Left lung (tissue), 4 donors: ENCODE measurements at regions not wholly inside any gene's neighbourhood (a gene's known extent, or its start where the extent isn't known, plus 50 kb on each side); places are given as distances from the start of the nearest gene placed in this dataset.

Experiments used
- ATAC-seq: fragments of 200-7000 bp; cut with Tn5 transposase; one replicate; pipeline ENCODE4 v1.9.1; 2020; ENCODE audit warnings: moderate library complexity
- DNase-seq, 4 donors: peaks; one replicate each; pipeline ENCODE4 v3.0.0-alpha.2; 2013 to 2020
- H3K27ac ChIP-seq, 2 donors: fragments of 200-600 bp; sonication (generic) in 1 of 2; one replicate each; pipeline versions ENCODE4 v1.5.0 to v1.8.0; 2020 to 2021
- H3K27me3 ChIP-seq, 2 donors: fragments of 200-600 bp; sonication (generic) in 1 of 2; one replicate each; pipeline versions ENCODE4 v1.5.0 to v1.8.0; 2020 to 2021
- H3K36me3 ChIP-seq, 2 donors: fragments of 200-600 bp; sonication (generic) in 1 of 2; one replicate each; pipeline versions ENCODE4 v1.5.0 to v1.8.0; 2020 to 2021
- H3K4me1 ChIP-seq, 2 donors: fragments of 200-600 bp; one replicate each; pipeline ENCODE4 v1.8.0; 2021
- H3K4me3 ChIP-seq, 2 donors: fragments of 200-600 bp; sonication (generic) in 1 of 2; one replicate each; pipeline versions ENCODE4 v1.5.0 to v1.8.0; 2020 to 2021; ENCODE audit warnings: mild to moderate bottlenecking in 1 of 2
- H3K9me3 ChIP-seq, 2 donors: fragments of 200-600 bp; sonication (generic) in 1 of 2; one replicate each; pipeline versions ENCODE4 v1.5.0 to v1.8.0; 2020 to 2021
- intact Hi-C, 2 donors: fragments of 100-400 bp; cut with DNase I; formaldehyde crosslinking; loops; one replicate each; pipeline versions ENCODE4 v1.11.2 to v1.14.2; 2022
- TF ChIP-seq, protein P1 (sequence below), 2 donors: fragments of 200-600 bp; sonication (generic) in 1 of 2; IDR thresholded peaks; one replicate each; pipeline versions ENCODE4 v1.5.0 to v1.8.0; 2021; ENCODE audit warnings: antibody characterized with exemption in 2 of 2
- donor health status: DM: no; HTN: yes; CAD: no.
- donor health status: DM: no; HTN: no; CAD: no.

DNA sequence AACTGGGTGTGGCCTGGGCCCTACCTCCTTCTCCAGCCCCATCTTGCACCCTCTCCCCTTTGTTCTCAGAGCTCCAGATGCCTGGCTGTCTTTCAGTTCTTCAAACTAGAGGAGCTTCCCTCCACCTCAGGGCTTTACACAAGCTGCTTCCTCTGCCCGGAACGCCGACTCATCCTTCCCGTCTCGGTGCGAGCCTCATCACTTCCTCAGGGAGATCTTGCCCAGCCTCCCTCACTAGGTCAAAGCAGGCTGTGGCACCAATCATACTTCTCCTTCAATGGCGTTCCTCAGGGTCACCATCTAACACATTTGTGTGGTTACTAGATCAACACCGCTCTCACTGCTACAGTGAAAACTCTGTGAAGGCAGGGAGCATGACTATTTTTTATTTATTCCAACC, 56.2 kb upstream of the ZSWIM6 start:
- Histone ChIP-seq H3K27me3 (no peaks in the 10 kb centered on the region), H3K9me3 (no peaks in the 10 kb centered on the region), H3K27ac (peak overlapping the region; percentile 63 to 85), H3K4me3 (no peak overlapping the region), H3K36me3 (no peaks in the 10 kb centered on the region), H3K4me1 (peaks cover 31 to 71% of the 10 kb centered on the region in 2 donors)
- TF ChIP-seq, protein P1, sequence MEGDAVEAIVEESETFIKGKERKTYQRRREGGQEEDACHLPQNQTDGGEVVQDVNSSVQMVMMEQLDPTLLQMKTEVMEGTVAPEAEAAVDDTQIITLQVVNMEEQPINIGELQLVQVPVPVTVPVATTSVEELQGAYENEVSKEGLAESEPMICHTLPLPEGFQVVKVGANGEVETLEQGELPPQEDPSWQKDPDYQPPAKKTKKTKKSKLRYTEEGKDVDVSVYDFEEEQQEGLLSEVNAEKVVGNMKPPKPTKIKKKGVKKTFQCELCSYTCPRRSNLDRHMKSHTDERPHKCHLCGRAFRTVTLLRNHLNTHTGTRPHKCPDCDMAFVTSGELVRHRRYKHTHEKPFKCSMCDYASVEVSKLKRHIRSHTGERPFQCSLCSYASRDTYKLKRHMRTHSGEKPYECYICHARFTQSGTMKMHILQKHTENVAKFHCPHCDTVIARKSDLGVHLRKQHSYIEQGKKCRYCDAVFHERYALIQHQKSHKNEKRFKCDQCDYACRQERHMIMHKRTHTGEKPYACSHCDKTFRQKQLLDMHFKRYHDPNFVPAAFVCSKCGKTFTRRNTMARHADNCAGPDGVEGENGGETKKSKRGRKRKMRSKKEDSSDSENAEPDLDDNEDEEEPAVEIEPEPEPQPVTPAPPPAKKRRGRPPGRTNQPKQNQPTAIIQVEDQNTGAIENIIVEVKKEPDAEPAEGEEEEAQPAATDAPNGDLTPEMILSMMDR (IDR thresholded peaks at IDR 0.05), result no peak
- ATAC-seq (peak; percentile 53), DNase-seq (peak in 2 of 4 donors; percentile 86 to 90)
- intact Hi-C loops, result no loop called here

DNA sequence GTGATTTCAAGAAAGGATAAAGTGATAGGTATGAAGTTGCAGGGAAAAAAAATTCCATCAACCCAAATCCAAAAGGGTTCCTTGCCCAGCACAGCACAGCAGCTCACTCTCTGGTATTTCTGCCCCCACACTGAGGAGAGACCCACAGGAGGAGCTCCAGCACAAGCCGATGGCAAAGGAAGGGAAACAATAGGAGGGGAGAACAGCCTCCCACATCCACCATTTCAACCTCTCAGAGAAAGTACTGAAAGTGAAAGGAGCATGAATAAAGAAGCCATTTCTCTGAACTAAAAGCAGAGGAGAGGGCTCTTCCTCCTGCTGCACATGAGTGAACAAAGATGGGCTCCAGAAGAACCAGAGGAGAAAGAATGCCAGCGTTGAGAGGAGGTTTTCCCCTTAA, 54.9 kb upstream of the ZSWIM6 start:
- TF ChIP-seq, protein P1 (IDR thresholded peaks at IDR 0.05), result no peak
- intact Hi-C loops, result no loop called here
- Histone ChIP-seq H3K27me3 (no peaks in the 10 kb centered on the region), H3K4me3 (no peak overlapping the region), H3K9me3 (no peaks in the 10 kb centered on the region), H3K36me3 (no peaks in the 10 kb centered on the region), H3K27ac (peak overlapping the region; percentile 57 to 85), H3K4me1 (peaks cover 32 to 74% of the 10 kb centered on the region in 2 donors)
- ATAC-seq, result peak; percentile 14
- peak in 1 of 4 donors; percentile 47 for DNase-seq

DNA sequence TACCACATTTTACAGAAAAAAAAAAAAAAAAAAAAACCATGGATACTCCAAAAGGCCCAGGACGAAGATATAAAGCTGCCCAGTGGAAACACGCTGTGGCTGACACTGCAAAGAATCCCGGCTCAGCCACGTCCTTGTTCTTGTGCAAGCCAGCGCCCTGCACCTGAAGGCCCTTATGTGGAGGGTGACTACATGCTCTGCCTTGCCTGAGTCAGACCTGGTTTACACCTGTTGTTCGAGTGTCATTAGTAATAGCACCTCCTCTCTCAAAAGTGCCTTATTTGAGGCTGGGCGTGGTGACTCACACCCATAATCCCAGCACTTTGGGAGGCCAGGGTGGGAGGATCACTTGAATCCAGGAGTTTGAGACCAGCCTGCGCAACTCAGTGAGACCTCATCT, 54.3 kb upstream of the ZSWIM6 start:
- DNase-seq (peak in 2 of 4 donors; percentile 77 to 79), ATAC-seq (peak; percentile 81)
- Histone ChIP-seq H3K27me3 (no peaks in the 10 kb centered on the region), H3K9me3 (no peaks in the 10 kb centered on the region), H3K36me3 (no peaks in the 10 kb centered on the region), H3K4me3 (no peak overlapping the region), H3K27ac (peak overlapping the region; percentile 57 to 85), H3K4me1 (peaks cover 32 to 74% of the 10 kb centered on the region in 2 donors)
- TF ChIP-seq, protein P1 (IDR thresholded peaks at IDR 0.05), result no peak
- intact Hi-C loops, result no loop called here

DNA sequence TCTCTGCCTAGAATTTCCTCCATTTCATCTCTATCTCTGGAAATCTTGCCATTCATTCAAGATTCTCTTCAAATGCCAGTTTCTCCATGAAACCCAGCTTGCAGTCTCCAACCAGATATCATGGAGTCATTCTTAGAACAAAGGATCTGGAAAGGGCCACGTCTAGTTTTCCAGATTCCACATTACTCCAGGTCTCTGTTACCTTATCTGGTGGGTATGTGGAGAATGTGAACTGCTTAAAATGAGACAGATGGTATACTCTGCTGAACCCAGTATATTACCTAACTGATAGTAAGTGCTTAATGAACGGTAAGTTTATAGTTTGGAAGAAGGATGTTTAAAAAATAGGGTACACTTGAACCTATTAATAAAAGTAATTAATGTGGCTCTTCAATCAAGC, 52.3 kb upstream of the ZSWIM6 start:
- Histone ChIP-seq H3K4me3 (no peak overlapping the region), H3K36me3 (no peaks in the 10 kb centered on the region), H3K4me1 (peaks cover 28 to 57% of the 10 kb centered on the region in 2 donors), H3K9me3 (no peaks in the 10 kb centered on the region), H3K27me3 (no peaks in the 10 kb centered on the region), H3K27ac (peak overlapping the region in 1 of 2 donors; percentile 39)
- ATAC-seq, result no peak
- no peak for DNase-seq
- intact Hi-C loops, result no loop called here
- TF ChIP-seq, protein P1 (IDR thresholded peaks at IDR 0.05), result no peak

DNA sequence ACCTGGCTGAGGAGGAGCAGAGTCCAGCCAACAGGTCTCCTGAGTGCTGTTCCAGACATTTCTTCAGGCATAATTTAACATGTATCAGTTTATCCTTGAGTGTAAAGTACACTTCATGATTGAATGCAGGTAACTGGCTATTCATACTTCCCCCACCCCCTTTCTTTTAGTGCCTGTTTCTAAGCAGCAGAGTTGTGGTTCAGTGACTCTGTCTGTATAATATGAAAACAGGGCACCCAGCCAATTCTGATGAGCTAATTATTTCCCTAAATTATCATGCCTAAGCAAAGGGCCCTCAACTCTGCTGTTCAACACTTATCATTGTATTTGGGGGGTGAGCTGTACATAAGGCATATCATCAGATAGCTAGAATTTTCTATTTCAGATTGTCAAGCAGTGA, 51.9 kb upstream of the ZSWIM6 start:
- TF ChIP-seq, protein P1 (IDR thresholded peaks at IDR 0.05), result no peak
- DNase-seq, result peak in 1 of 4 donors; percentile 65
- H3K27me3 ChIP-seq, result no peaks in the 10 kb centered on the region
- H3K9me3 ChIP-seq, result no peaks in the 10 kb centered on the region
- H3K4me1 ChIP-seq, result peaks cover 25 to 53% of the 10 kb centered on the region in 2 donors
- no peak overlapping the region for H3K4me3 ChIP-seq
- H3K36me3 ChIP-seq, result no peaks in the 10 kb centered on the region
- intact Hi-C loops, result no loop called here
- H3K27ac ChIP-seq, result peak overlapping the region; percentile 4 to 39
- ATAC-seq, result peak; percentile 74
